HUDEP-2 (cell line): ENCODE measurements at regions not wholly inside any gene's neighbourhood (a gene's known extent, or its start where the extent isn't known, plus 50 kb on each side); places are given as distances from the start of the nearest gene placed in this dataset.
"Not testable (repeated sequence)": the region's sequence is repeated elsewhere in the genome, so short reads cannot be mapped to it uniquely, and the experiment has no call there.

Experiments used
- DNase-seq, 76 experiments: peaks; one replicate each; lab custom pipeline; 2025; ENCODE audit not compliant: unreplicated experiment in 76 of 76; lab: John Stamatoyannopoulos, UW

- no peak for DNase-seq
Observed at GRCh38 chr12:46475972-46476645, 103.5 kb upstream of the SLC38A2 start.

GRCh38 chr12:46474385-46474784, 101.8 kb upstream of the SLC38A2 start:
- DNase-seq: not testable (repeated sequence)

GRCh38 chr12:46473634-46474329, 101.2 kb upstream of the SLC38A2 start:
- DNase-seq: no peak

- DNase-seq: no peak
Observed at GRCh38 chr12:46472893-46473633, 100.5 kb upstream of the SLC38A2 start.

- DNase-seq: no peak
Observed at GRCh38 chr12:46472144-46472705, 99.7 kb upstream of the SLC38A2 start.

- DNase-seq: no peak
Observed at GRCh38 chr12:46471404-46471803, 98.8 kb upstream of the SLC38A2 start.

- DNase-seq: no peak
Observed at GRCh38 chr12:46470975-46471374, 98.4 kb upstream of the SLC38A2 start.

- DNase-seq: no peak
Observed at GRCh38 chr12:46470036-46470627, 97.6 kb upstream of the SLC38A2 start.

- no peak for DNase-seq
Observed at GRCh38 chr12:46468813-46469212, 96.2 kb upstream of the SLC38A2 start.

- no peak for DNase-seq
Observed at GRCh38 chr12:46468160-46468559, 95.6 kb upstream of the SLC38A2 start.

- no peak for DNase-seq
Observed at GRCh38 chr12:46465307-46465706, 92.7 kb upstream of the SLC38A2 start.

- no peak for DNase-seq
Observed at GRCh38 chr12:46464863-46465262, 92.3 kb upstream of the SLC38A2 start.

- DNase-seq: no peak
Observed at GRCh38 chr12:46462641-46463355, 90.2 kb upstream of the SLC38A2 start.

GRCh38 chr12:46461907-46462640, 89.5 kb upstream of the SLC38A2 start:
- DNase-seq: no peak

GRCh38 chr12:46461459-46461858, 88.9 kb upstream of the SLC38A2 start:
- no peak for DNase-seq

GRCh38 chr12:46460682-46461210, 88.2 kb upstream of the SLC38A2 start:
- DNase-seq: no peak

GRCh38 chr12:46459861-46460545, 87.4 kb upstream of the SLC38A2 start:
- DNase-seq: no peak

GRCh38 chr12:46459111-46459510, 86.5 kb upstream of the SLC38A2 start:
- no peak for DNase-seq
